ENCODE measurements at regions not wholly inside any gene's neighbourhood (a gene's known extent, or its start where the extent isn't known, plus 50 kb on each side); places are given as distances from the start of the nearest gene placed in this dataset.
A peak's percentile ranks its signal among the peaks of the same experiment; 100 is the strongest.

GRCh38 chr2:155502766-155503165, 804.3 kb downstream of the KCNJ3 start:
- no peak for DNase-seq

GRCh38 chr2:155498106-155498505, 799.6 kb downstream of the KCNJ3 start:
- DNase-seq = no peak

- no peak for DNase-seq
These were observed 796.2 kb downstream of the KCNJ3 start for GRCh38 chr2:155494744-155495143.

- peak; percentile 10 for DNase-seq
These were observed 786.8 kb downstream of the KCNJ3 start for GRCh38 chr2:155485141-155485842.

GRCh38 chr2:155481141-155481540, 782.6 kb downstream of the KCNJ3 start:
- no peak for DNase-seq

- DNase-seq = peak; percentile 44
These were observed 773.5 kb downstream of the KCNJ3 start for GRCh38 chr2:155472018-155472417.

GRCh38 chr2:155456222-155456621, 757.7 kb downstream of the KCNJ3 start:
- DNase-seq = no peak

- peak; percentile 18 for DNase-seq
These were observed 744.4 kb downstream of the KCNJ3 start for GRCh38 chr2:155442755-155443372.

GRCh38 chr2:155442088-155442487, 743.6 kb downstream of the KCNJ3 start:
- DNase-seq = no peak

- DNase-seq = no peak
These were observed 732.6 kb downstream of the KCNJ3 start for GRCh38 chr2:155431004-155431507.

GRCh38 chr2:155427470-155427869, 729.0 kb downstream of the KCNJ3 start:
- no peak for DNase-seq

GRCh38 chr2:155424518-155424917, 726.0 kb downstream of the KCNJ3 start:
- no peak for DNase-seq

GRCh38 chr2:155418753-155419152, 720.3 kb downstream of the KCNJ3 start:
- no peak for DNase-seq

GRCh38 chr2:155412598-155412997, 714.1 kb downstream of the KCNJ3 start:
- DNase-seq = no peak

- no peak for DNase-seq
These were observed 706.0 kb downstream of the KCNJ3 start for GRCh38 chr2:155404433-155405002.

GRCh38 chr2:155393406-155393805, 694.9 kb downstream of the KCNJ3 start:
- DNase-seq = peak; percentile 43

- DNase-seq = no peak
These were observed 693.2 kb downstream of the KCNJ3 start for GRCh38 chr2:155391613-155392130.

- no peak for DNase-seq
These were observed 690.7 kb downstream of the KCNJ3 start for GRCh38 chr2:155389224-155389623.

- DNase-seq = no peak
These were observed 686.1 kb downstream of the KCNJ3 start for GRCh38 chr2:155384555-155385123.

- DNase-seq = peak; percentile 31
These were observed 684.3 kb downstream of the KCNJ3 start for GRCh38 chr2:155382776-155383175.

- DNase-seq = peak; percentile 1
These were observed 682.9 kb downstream of the KCNJ3 start for GRCh38 chr2:155381436-155381835.

- no peak for DNase-seq
These were observed 681.0 kb downstream of the KCNJ3 start for GRCh38 chr2:155379494-155379893.

- DNase-seq = peak; percentile 2
These were observed 679.5 kb downstream of the KCNJ3 start for GRCh38 chr2:155377931-155378444.
